ENCODE measurements at regions not wholly inside any gene's neighbourhood (a gene's known extent, or its start where the extent isn't known, plus 50 kb on each side); places are given as distances from the start of the nearest gene placed in this dataset.
A peak's percentile ranks its signal among the peaks of the same experiment; 100 is the strongest.

- ChIA-PET POLR2A (no interaction called here), CTCF (interaction anchor here (1.2 to 2.2 kb wide), 5 partner anchors 37 to 94 kb away, joined by 3 to 9 read pairs (median 4); no protein-coding TSS in a partner anchor)
- Histone ChIP-seq H3K9me3 (ENCODE audit: control extremely low read depth in 1 of 5, control insufficient read depth in 4 of 5, insufficient read depth in 2 of 5, low read depth in 1 of 5, low read length in 4 of 5) (no peaks in the 10 kb centered on the region), H3K27ac (ENCODE audit: insufficient read depth in 1 of 2, low read depth in 1 of 2, low read length in 2 of 2, poor library complexity in 1 of 2, severe bottlenecking in 2 of 2) (no peak overlapping the region), H3K36me3 (ENCODE audit: control insufficient read depth in 4 of 4, insufficient read depth in 4 of 4, low read length in 3 of 4) (no peaks in the 10 kb centered on the region), H3K4me3 (ENCODE audit: control insufficient read depth in 1 of 7, extremely low read depth in 1 of 7, insufficient read depth in 4 of 7, low read depth in 2 of 7, low read length in 6 of 7) (no peak overlapping the region), H3K27me3 (replicated peaks in 2 of 5; ENCODE audit: control insufficient read depth in 4 of 5, insufficient read depth in 5 of 5, low read length in 4 of 5) (peaks cover 0 to 2% (median 2%) of the 10 kb centered on the region in 5 experiments), H3K4me1 (ENCODE audit: control extremely low read depth in 1 of 4, control insufficient read depth in 4 of 4, insufficient read depth in 4 of 4, low read length in 3 of 4) (peaks cover 0 to 5% (median 2%) of the 10 kb centered on the region in 4 experiments)
- DNase-seq: no peak
Observed at GRCh38 chr15:68871507-68871906, 50.8 kb upstream of the ANP32A start.

GRCh38 chr15:68874788-68875187 is 54.1 kb upstream of the ANP32A start:
- CTCF ChIA-PET: interaction anchor here (0.7 to 4.4 kb wide), 24 partner anchors 13 to 568 kb away, joined by 3 to 67 read pairs (median 8); no protein-coding TSS in a partner anchor
- Histone ChIP-seq H3K36me3 (ENCODE audit: control insufficient read depth in 4 of 4, insufficient read depth in 4 of 4, low read length in 3 of 4) (no peaks in the 10 kb centered on the region), H3K4me3 (ENCODE audit: control insufficient read depth in 1 of 7, extremely low read depth in 1 of 7, insufficient read depth in 4 of 7, low read depth in 2 of 7, low read length in 6 of 7) (no peak overlapping the region), H3K27ac (ENCODE audit: insufficient read depth in 1 of 2, low read depth in 1 of 2, low read length in 2 of 2, poor library complexity in 1 of 2, severe bottlenecking in 2 of 2) (no peak overlapping the region), H3K4me1 (ENCODE audit: control extremely low read depth in 1 of 4, control insufficient read depth in 4 of 4, insufficient read depth in 4 of 4, low read length in 3 of 4) (peaks cover 0 to 5% (median 2%) of the 10 kb centered on the region in 4 experiments), H3K9me3 (ENCODE audit: control extremely low read depth in 1 of 5, control insufficient read depth in 4 of 5, insufficient read depth in 2 of 5, low read depth in 1 of 5, low read length in 4 of 5) (no peaks in the 10 kb centered on the region), H3K27me3 (replicated peaks in 2 of 5; ENCODE audit: control insufficient read depth in 4 of 5, insufficient read depth in 5 of 5, low read length in 4 of 5) (peaks cover 0 to 2% (median 2%) of the 10 kb centered on the region in 5 experiments)
- POLR2A ChIA-PET: no interaction called here
- no peak for DNase-seq
- 97% methylated on average over 6 of the region's 7 CpGs for WGBS (ENCODE audit: insufficient coverage)

- 22% methylated on average over 29 of the region's 31 CpGs for WGBS (ENCODE audit: insufficient coverage)
- DNase-seq: peak; percentile 90 to 95 (median 93)
- Histone ChIP-seq H3K4me1 (ENCODE audit: control extremely low read depth in 1 of 4, control insufficient read depth in 4 of 4, insufficient read depth in 4 of 4, low read length in 3 of 4) (peaks cover 0 to 5% (median 2%) of the 10 kb centered on the region in 4 experiments), H3K9me3 (ENCODE audit: control extremely low read depth in 1 of 5, control insufficient read depth in 4 of 5, insufficient read depth in 2 of 5, low read depth in 1 of 5, low read length in 4 of 5) (no peaks in the 10 kb centered on the region), H3K4me3 (ENCODE audit: control insufficient read depth in 1 of 7, extremely low read depth in 1 of 7, insufficient read depth in 4 of 7, low read depth in 2 of 7, low read length in 6 of 7) (peak overlapping the region in 5 of 7 experiments; percentile 33 to 70 (median 63)), H3K27ac (ENCODE audit: insufficient read depth in 1 of 2, low read depth in 1 of 2, low read length in 2 of 2, poor library complexity in 1 of 2, severe bottlenecking in 2 of 2) (no peak overlapping the region), H3K36me3 (ENCODE audit: control insufficient read depth in 4 of 4, insufficient read depth in 4 of 4, low read length in 3 of 4) (no peaks in the 10 kb centered on the region), H3K27me3 (replicated peaks in 2 of 5; ENCODE audit: control insufficient read depth in 4 of 5, insufficient read depth in 5 of 5, low read length in 4 of 5) (peaks cover 0 to 2% (median 0%) of the 10 kb centered on the region in 5 experiments)
- POLR2A ChIA-PET: interaction anchor here (0.6 kb wide), 1 partner anchor 41 kb away, joined by 3 read pairs; no protein-coding TSS in a partner anchor
- CTCF ChIA-PET: interaction anchor here (0.7 to 4.4 kb wide), 40 partner anchors 8 to 623 kb away, joined by 3 to 67 read pairs (median 4); no protein-coding TSS in a partner anchor
Observed at GRCh38 chr15:68875377-68876116, 54.8 kb upstream of the SPESP1 start.

- ChIA-PET CTCF (interaction anchor here (0.9 to 4.4 kb wide), 8 partner anchors 8 to 328 kb away, joined by 3 to 67 read pairs (median 6); no protein-coding TSS in a partner anchor), POLR2A (no interaction called here)
- Histone ChIP-seq H3K36me3 (ENCODE audit: control insufficient read depth in 4 of 4, insufficient read depth in 4 of 4, low read length in 3 of 4) (no peaks in the 10 kb centered on the region), H3K27me3 (replicated peaks in 2 of 5; ENCODE audit: control insufficient read depth in 4 of 5, insufficient read depth in 5 of 5, low read length in 4 of 5) (peaks cover 0 to 2% (median 1%) of the 10 kb centered on the region in 5 experiments), H3K9me3 (ENCODE audit: control extremely low read depth in 1 of 5, control insufficient read depth in 4 of 5, insufficient read depth in 2 of 5, low read depth in 1 of 5, low read length in 4 of 5) (no peaks in the 10 kb centered on the region), H3K4me3 (ENCODE audit: control insufficient read depth in 1 of 7, extremely low read depth in 1 of 7, insufficient read depth in 4 of 7, low read depth in 2 of 7, low read length in 6 of 7) (no peak overlapping the region), H3K4me1 (ENCODE audit: control extremely low read depth in 1 of 4, control insufficient read depth in 4 of 4, insufficient read depth in 4 of 4, low read length in 3 of 4) (peaks cover 0 to 5% (median 2%) of the 10 kb centered on the region in 4 experiments), H3K27ac (ENCODE audit: insufficient read depth in 1 of 2, low read depth in 1 of 2, low read length in 2 of 2, poor library complexity in 1 of 2, severe bottlenecking in 2 of 2) (no peak overlapping the region)
- no peak for DNase-seq
- WGBS (ENCODE audit: insufficient coverage): 80% methylated on average over 1 of the region's 5 CpGs
Observed at GRCh38 chr15:68877626-68878025, 52.7 kb upstream of the SPESP1 start.

- Histone ChIP-seq H3K36me3 (ENCODE audit: control insufficient read depth in 4 of 4, insufficient read depth in 4 of 4, low read length in 3 of 4) (no peaks in the 10 kb centered on the region), H3K27me3 (replicated peaks in 2 of 5; ENCODE audit: control insufficient read depth in 4 of 5, insufficient read depth in 5 of 5, low read length in 4 of 5) (peaks cover 0 to 1% (median 0%) of the 10 kb centered on the region in 5 experiments), H3K4me3 (ENCODE audit: control insufficient read depth in 1 of 7, extremely low read depth in 1 of 7, insufficient read depth in 4 of 7, low read depth in 2 of 7, low read length in 6 of 7) (no peak overlapping the region), H3K4me1 (ENCODE audit: control extremely low read depth in 1 of 4, control insufficient read depth in 4 of 4, insufficient read depth in 4 of 4, low read length in 3 of 4) (peaks cover 0 to 3% (median 1%) of the 10 kb centered on the region in 4 experiments), H3K9me3 (ENCODE audit: control extremely low read depth in 1 of 5, control insufficient read depth in 4 of 5, insufficient read depth in 2 of 5, low read depth in 1 of 5, low read length in 4 of 5) (no peaks in the 10 kb centered on the region), H3K27ac (ENCODE audit: insufficient read depth in 1 of 2, low read depth in 1 of 2, low read length in 2 of 2, poor library complexity in 1 of 2, severe bottlenecking in 2 of 2) (no peak overlapping the region)
- ChIA-PET CTCF (interaction anchor here (1.3 kb wide), 1 partner anchor 118 kb away, joined by 3 read pairs; no protein-coding TSS in a partner anchor), POLR2A (no interaction called here)
- WGBS (ENCODE audit: insufficient coverage): 100% methylated on average over 3 of the region's 3 CpGs
- DNase-seq: no peak
Observed at GRCh38 chr15:68880382-68880781, 49.9 kb upstream of the SPESP1 start.
